Right kidney (tissue), 1 donor: ENCODE measurements at regions not wholly inside any gene's neighbourhood (a gene's known extent, or its start where the extent isn't known, plus 50 kb on each side); places are given as distances from the start of the nearest gene placed in this dataset.
A peak's percentile ranks its signal among the peaks of the same experiment; 100 is the strongest.
"Not testable (repeated sequence)": the region's sequence is repeated elsewhere in the genome, so short reads cannot be mapped to it uniquely, and the experiment has no call there.

Experiments
- DNase-seq: peaks from one replicate; pipeline ENCODE4 v3.0.0-alpha.2; 2016

DNA sequence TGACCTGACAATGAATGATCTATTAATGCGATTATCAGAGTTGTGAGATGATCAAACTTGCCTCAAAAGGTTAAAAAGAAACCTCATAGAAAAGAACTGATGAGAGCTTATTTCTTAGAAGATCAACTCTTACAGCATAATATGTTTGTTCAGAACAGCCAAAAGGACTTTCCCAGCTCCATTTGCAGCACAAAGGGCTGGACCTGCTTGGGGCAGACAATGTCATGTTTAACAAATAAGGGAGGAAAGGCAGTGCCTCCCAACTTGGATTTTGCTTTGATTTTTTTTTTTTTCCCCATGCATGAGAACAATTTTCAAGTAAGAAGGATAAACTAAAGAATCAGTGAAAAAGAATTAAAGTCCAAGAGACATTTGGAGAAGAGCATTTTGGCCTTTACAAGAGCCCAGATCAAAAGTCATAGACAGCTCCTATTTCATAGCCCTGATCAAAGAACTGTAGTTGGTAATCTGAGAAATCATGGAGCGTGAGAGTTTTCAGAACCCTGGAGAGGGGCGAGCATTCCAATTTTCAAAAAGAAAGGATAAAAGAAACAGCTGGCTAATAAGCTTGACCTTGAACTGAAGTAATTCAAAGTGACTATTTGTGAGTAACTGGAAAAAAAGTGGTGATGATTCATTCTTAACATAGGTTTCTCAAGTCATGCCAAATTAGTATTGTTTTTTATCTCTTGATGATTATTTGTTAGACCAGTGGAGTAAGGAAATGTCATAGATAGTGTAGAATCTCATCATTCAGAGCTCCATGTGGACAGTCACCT is 136.0 kb upstream of the CFAP20DC start:
- peak; percentile 13 for DNase-seq

DNA sequence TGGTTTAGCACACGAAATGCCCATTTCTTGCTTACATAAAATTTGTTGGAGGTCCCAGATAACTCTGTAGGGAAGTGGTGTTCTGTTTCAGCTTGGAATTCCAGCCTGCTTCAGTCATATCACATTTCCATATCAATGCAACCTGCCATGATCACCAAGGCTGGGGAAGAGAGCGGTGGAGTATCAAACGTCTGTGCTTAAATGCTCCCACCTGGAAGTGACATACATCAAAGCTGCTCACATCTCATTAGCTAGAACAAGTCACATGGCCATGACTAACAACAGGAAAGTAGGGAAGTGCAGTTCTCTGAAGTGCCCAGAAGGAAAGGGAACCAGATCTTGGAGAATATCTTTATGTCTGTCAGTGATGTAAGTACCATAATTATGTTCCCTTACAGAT is 130.2 kb upstream of the CFAP20DC start:
- no peak for DNase-seq

DNA sequence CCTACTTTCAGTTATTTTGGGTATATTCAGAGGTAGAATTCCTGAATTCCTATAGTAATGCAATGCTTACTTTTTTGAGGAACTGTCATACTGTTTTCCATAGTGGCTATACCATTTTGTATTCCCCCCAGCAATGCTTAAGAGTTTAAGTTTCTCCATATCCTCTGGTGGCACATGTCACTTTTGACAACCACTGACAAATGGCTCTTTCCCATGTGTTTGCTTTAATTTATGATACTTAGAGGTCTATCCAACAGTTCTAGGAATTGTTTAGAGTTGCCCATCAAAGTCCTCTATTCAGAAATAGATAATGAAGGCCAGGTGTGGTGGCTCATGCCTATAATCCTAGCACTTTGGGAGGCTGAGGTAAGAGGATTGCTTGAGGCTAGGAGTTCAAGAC is 128.9 kb upstream of the CFAP20DC start:
- DNase-seq: no peak

DNA sequence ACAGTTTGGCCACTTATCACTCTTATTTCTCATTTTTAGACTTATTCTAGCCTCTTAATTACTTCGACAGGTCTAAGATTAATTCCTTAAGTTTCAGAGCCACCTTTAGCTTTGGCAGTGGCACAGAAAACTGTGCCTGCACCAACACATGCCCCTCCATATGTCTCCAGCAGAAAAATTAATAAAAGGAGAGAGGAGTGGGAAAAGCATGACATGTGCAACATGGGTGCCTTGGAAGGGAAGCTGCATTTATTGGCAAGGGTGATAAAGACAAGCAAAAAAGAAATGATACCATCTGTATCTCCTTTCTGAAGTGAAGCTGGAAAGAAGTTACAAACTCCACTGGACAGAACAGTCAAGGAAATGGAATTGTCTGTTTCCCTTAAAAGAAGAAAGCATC is 121.7 kb upstream of the CFAP20DC start:
- DNase-seq: no peak

DNA sequence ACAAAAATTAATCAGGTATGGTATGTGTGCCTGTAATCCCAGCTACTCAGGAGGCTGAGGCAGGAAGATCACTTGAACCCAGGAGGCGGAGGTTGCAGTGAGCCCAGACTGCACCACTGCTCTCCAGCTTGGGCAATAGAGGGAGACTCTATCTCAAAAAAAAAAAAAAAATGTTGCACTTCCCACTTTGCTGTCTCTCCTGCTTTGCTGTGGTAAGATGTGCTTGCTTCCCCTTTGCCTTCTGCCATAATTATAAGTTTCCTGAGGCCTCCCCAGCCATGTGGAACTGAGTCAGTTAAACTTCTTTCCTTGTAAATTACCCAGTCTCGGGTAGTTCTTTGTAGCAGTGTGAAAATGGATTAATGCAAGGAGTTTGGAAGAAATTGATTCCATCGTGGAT is 120.3 kb upstream of the CFAP20DC start:
- not testable (repeated sequence) for DNase-seq

DNA sequence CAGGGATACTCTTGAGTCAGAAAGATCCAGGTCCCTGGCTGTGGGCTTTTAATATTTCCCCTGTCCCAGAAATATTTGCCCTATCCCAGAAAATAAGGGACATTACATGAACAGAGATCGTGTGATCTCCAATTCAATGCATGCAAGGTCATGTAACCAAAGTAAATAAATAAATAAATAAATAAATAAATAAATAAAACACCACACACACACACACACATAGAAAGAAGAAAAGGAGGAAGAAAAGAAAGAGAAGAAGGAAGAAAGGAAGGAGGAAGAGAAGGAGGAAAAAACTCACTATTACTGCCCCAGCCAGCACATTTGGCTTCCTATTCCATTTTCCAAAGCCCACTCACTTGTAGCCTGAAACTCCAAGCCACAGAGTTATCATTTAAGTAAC is 117.9 kb upstream of the CFAP20DC start:
- DNase-seq: no peak

DNA sequence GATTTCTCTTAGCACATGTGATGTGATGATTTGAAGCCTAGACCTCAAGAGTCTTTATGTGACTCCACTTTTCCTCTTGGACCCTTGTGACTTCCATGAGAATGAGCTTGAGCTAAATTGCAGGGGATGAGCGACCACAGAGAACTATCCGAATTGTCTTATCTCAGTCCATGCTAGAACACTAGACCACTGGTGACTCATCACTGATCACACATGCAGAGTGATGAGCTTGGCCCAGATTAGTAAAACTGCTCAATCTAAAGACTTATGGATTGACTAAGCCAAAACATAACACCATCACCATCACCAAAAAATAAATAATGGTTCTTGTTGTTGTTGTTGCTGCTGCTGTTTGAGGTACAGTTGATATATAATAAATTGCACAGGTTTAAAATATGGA is 114.1 kb upstream of the CFAP20DC start:
- no peak for DNase-seq

DNA sequence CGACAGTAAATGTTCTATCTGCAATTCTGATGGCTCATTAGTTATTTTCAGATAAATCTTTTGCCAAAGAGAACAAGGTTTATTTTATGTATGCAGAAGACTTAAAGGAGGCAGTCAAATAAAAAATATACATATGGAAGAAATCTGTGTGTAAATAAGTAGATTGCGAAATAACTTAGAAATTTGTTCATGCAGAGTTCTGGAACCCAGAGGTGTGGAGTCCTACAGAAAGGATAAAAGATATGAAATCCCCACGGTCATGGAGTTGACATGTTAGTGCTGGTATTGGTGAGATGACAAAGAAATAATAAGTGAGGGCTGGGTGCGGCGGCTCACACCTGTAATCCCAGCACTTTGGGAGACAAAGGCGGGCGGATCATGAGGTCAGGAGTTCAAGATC is 111.2 kb upstream of the CFAP20DC start:
- DNase-seq: no peak

DNA sequence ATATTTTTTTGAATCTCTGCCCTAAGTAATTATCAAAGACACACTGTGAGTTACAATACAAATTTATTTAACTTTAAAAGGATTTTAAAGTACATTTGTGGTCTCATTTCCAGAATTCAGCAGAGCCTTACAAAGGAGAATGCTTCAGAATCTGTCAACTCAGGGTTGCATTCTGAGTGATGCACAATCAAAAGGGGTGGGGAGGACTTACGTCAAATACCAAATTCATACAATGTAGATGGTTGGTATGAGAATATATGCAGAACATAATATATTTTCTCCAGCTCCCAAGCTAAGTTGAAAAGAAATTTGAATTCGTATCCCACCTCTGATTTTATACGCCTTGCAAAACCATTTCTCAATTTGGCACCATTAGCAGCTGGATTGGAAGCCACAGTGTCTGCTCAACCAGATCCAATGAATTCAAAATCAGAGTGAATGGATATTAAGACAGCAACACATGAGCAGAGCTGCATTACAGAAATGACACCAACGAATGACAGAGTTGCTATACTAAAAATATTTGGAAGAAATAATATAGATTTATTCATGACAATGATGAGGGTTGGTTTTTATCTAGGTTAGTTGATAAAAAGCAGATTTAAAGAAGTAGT is 110.4 kb upstream of the CFAP20DC start:
- no peak for DNase-seq

DNA sequence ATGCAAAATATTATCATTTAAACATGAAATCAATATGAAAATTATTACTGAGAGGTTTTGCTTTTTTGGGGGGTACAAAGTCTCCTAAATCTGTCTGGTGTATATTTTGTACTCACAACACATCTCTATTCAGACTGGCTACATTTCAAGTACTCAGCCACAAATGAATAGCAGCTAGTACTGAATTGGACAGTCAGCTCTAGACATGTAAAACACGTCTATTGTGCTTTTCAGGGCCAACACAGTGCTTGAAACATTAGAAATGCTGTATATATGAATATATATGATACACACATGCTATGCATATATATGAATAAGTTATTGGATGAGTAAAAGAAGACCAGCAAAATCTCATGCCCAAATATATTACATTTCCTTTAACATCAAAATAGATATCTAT is 103.8 kb upstream of the CFAP20DC start:
- no peak for DNase-seq

DNA sequence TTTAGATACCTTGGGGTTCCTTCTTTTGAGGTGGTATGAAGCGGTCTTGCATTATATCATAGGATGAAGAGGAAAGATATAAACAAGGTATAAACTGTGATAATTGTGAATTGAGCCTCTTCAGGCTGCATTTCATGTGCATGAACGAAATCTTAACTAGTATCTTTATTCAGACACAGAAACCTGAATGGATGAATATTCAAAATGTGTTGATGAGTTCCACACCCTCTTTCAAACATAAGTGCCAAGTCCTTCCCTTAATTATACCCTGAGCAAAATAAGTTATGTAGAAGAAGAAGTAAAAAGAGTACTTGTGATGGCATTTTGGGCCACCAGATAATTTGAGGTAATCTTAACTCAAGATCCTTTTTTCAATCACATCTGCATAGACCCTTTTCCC is 103.1 kb upstream of the CFAP20DC start:
- DNase-seq: no peak

DNA sequence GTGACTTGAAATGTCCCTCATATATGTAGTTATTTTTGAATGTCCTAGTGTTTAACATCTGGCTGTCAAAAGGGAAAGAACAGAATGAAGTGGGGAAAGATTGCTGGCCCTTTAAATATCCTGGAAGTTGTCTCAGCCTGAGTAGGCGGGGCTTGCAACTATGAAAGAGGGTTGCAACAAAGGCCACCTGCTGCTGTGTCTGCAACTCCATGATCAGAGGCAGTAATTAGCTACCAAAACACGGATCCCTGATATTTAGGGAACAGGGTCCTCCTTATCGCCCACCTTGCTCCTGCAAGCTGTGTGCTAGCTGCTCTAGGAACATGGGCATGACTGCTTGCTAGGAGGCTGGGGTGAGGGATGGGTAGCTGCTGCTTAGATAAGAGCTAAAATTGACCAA is 100.2 kb upstream of the CFAP20DC start:
- DNase-seq: no peak

DNA sequence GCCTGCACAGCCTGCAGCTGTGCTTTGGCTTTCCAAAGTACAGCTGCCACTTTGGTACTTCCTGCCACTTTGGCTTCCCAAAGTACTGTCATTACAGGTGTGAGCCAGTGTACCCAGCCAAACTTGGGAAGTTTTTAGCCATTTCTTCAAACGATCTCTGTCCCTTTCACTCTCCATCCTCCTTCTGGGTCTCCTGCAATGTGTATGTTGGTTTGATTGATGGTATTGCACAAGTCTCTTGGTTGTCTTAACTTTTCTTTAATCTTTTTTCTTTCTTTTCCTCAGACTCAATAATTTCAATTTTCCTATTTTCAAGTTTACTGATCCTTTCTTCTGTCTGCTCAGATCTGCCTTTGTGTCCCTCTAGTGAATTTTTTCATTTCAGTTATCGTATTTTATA is 99.3 kb upstream of the CFAP20DC start:
- DNase-seq: no peak

DNA sequence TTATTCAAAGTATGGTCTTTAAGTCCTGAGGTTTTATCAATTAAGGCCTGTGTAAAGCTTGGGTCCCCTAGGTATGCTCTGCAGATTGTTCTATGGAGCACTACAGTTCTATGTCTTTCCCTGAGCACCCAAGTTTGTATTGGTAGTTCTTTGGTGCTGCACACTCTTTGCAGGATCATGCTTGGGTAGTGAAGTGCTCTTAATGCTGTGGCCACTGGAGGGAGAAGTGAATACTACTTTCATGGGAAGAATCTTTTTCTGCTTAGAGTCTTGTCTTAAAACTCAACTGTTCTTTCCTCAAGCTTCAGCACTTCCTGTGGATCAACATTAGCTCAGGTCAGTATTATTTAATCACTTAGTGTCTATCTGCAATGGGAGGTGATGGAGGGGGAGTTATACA is 93.6 kb upstream of the CFAP20DC start:
- DNase-seq: no peak

DNA sequence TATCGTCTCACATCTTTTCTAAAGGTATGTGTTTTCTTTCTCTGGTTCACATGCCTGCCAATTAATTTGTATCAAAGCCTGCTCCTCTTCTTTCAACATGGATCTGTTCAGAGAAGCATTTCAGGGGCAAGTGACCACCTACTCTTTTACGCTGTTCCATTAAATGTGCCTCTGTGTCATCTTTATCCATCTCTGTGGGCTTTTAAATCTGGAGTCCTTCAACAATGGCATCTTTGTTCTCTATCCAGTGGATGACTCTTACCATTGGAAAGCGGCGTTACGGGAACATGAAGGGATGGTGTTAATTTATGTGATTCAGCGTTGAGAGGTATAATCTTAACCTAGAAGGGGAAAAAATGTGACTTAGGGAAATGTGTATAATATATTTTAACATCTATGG is 92.7 kb upstream of the CFAP20DC start:
- DNase-seq: no peak

DNA sequence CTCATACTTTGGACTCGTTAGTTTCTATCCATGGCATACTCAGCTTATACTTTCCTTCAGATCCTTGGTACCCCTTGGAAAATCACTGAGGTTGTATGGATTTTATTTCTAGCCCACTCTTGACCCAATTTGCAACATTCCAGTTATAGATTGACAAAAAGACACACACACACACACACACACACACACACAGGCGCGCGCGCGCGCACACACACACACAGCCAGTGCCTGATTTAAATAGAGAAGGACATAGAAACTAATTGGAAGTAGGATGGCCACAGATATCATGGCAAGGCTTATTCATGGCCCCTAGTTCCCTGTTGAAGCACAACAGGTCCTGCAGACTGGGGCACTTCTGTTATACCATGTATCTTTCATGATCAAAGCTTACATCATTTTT is 89.1 kb upstream of the CFAP20DC start:
- DNase-seq: no peak

DNA sequence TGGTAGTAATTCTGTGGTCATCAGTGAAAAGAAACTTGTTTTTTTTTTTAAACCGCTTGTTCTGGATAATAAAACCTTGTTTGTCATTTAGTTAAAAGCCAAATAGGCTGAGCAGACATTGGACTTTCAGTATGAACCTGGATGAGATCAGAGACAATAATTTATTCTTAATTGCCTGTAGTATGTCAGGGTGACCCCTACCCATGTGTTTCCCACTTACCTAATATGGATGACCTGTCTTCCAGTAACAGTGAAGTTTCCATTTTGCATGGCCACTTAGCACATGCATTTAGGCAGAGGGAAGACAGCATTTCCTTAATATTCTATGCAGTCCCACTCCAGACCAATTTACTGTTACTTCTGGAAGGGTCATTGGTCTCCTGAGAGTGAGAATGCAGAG is 87.6 kb upstream of the CFAP20DC start:
- DNase-seq: no peak

DNA sequence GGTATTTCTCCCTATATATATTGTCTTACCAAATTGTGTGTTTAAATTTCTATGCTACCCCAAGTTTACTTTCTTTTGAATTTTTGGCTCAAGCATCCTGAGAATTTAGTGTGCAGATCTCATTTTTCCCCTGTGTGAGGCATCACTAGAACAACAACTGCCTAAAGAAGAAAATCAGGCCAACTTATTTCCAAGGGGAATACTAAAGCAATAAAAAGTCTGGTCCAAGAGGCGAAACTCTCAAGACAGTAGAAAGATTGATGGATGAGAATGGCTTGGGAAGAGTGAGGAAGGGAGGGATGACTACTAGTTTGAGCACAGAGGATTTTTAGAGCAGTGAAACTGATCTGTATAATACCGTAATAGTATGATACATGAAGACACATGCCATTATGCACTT is 86.3 kb upstream of the CFAP20DC start:
- no peak for DNase-seq

DNA sequence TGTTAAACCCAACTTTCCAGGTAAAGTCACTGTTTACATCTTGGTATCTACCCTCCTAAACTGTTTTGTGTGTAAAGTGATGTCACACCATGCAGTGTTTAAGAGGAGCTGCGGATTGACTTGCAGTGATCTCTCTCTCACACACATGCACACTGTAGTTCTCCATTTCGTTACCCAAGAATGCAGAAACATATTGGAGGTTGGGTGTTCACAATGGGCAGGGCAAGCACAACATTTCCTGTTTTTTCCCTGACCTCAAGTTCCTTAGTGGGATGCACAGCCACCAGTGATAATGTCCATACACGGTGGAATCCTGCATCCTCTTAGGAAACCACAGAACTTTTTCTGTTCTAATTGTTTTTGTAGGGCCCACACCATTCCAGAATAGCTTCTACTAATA is 85.3 kb upstream of the CFAP20DC start:
- DNase-seq: no peak

DNA sequence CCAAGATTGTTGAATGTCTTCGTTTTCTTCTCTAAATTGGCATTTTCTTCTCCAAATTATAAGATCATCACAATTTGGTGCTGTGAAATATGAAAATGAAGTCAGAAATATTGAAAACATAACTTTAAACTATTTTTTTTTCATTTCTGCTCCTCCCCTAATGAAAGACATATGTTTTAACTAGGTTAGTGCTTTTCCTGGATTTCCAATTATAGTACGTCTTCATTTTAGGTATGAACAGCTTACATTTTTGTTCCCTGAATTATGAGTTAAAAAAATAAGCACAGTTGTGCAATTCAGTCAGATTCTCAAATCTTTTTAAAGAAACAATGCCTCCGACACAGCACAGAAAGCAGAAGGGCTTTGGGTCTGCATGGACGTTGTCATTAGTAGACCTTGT is 83.5 kb upstream of the CFAP20DC start:
- DNase-seq: no peak

DNA sequence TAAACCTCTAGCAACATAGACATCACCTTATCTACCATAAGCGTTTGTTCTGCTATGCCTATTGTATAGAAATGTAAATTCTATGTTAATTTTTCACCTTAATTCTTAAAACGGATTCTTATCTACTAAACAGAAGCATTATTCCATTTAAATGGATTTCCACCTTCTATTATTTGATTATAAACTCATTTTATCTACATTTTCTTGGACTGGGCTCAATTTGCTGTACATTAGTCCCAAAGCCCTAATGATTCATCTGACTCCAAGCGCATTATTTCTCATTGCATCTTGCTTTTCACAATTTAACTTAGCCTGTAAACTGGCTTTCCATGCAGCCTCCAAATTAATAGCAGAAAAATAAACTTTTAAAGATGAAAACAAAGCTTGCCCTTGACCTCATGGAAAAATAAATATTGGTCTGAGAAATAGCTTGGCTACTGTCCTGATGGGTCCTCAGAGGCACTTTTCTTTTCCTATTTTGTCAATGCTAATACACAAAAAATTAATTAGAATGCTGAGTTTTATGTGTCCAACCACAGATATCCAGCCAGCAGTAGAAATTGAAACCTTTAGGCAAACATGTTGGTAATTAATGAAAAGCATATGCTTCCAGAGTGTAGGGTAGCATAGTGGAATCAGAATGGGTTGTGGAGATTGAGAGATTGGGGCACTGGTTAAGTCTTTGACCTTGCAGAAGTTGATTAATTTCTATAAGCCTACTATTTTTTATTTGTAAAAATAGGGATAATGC is 81.4 kb upstream of the CFAP20DC start:
- no peak for DNase-seq

DNA sequence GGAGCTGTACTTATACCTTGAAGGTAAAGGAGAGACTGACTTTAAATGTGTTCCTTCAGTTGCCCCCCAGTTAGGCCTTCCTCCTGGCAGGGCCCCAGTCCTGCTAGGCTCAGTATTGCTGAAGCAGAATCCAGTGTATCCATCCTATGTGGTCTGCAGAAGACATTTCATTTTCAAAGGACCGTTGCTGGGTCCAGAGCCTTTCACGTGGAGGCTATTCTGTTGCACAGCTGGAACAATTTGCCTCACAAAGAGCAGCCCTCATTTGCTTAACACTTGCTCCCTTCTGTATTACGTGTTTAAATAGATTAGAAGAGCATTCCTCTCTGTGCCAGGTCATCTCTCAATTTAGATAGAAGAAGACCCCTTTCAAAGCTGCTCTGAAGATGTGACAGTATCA is 78.9 kb upstream of the CFAP20DC start:
- no peak for DNase-seq

DNA sequence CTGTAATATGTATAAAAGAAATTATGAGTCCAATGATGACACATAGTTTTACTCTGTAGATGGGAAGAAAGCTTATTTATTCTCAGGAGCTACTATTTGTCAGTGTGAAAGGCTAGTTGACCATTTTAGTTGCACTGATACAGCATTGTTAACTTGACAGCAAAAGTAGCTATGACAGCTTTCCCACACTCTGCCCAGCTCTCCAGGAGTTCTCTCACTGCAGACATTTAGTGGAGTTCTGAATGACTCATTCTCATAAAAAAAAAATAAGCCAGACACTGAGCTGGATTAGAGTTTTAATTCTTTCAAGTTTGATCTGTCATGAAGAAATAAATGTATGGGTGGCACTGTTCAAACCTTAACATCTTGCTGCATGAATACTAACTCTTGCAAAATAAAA is 77.2 kb upstream of the CFAP20DC start:
- no peak for DNase-seq

DNA sequence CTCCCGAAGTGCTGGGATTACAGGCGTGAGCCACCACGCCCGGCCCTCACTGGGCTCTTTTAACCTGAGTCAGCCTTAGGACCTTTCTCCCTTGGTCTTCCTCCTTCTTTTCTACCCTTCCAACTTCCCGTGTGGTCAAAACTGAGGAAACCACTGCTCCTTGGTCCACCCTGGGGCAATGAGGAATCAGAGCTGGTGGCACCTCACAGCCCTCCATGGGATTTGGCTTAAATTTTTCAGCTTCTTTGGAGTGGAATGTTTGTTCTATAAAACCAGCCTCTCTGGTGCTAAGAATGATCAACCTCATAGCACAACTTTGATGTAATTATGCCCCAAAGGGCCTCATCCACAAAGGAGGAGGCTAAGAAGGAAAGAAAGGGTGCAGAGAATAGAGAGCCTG is 76.6 kb upstream of the CFAP20DC start:
- DNase-seq: no peak
